NB4 (cell line): ENCODE measurements at regions not wholly inside any gene's neighbourhood (a gene's known extent, or its start where the extent isn't known, plus 50 kb on each side); places are given as distances from the start of the nearest gene placed in this dataset.

Experiments
- CTCF ChIP-seq: IDR thresholded peaks from one replicate; pipeline ENCODE4 v1.5.1; 2012; ENCODE audit warnings: low read depth, low read length
- MAX ChIP-seq: IDR thresholded peaks from 2 replicates; pipeline ENCODE4 v1.6.1; 2011; ENCODE audit warnings: low read depth, low read length
- MYC ChIP-seq: IDR thresholded peaks from 2 replicates; pipeline ENCODE4 v1.6.1; 2011; ENCODE audit warnings: low read depth, low read length
- POLR2A ChIP-seq: IDR thresholded peaks from 2 replicates; pipeline ENCODE4 v1.6.1; 2011; ENCODE audit warnings: mild to moderate bottlenecking; ENCODE audit not compliant: insufficient read length; ENCODE audit errors: extremely low read depth

GRCh38 chr10:44471410-44471809 is 86.5 kb upstream of the CXCL12 start:
- TF ChIP-seq CTCF = no peak
- TF ChIP-seq POLR2A = no peak
- TF ChIP-seq MAX = no peak
- TF ChIP-seq MYC = no peak
